Memory B cell (primary cell): ENCODE measurements at regions not wholly inside any gene's neighbourhood (a gene's known extent, or its start where the extent isn't known, plus 50 kb on each side); places are given as distances from the start of the nearest gene placed in this dataset.

Source experiments
- ATAC-seq: fragments of 150-1000 bp; cut with Tn5 transposase; 2 replicates; pipeline ENCODE4 v1.10.0; 2021; ENCODE audit warnings: low read depth, mild to moderate bottlenecking, moderate library complexity
- DNase-seq, 2 donors: peaks; one replicate each; pipeline ENCODE4 v3.0.0; 2022; ENCODE audit warnings: low spot score in 2 of 2
- H3K27ac Mint-ChIP-seq: one replicate; pipeline ENCODE4 v1.8.0; 2022; ENCODE audit warnings: mild to moderate bottlenecking, moderate library complexity, mixed read lengths
- H3K27me3 Mint-ChIP-seq: one replicate; pipeline ENCODE4 v1.8.0; 2022; ENCODE audit warnings: mixed read lengths
- H3K36me3 Mint-ChIP-seq: one replicate; pipeline ENCODE4 v1.8.0; 2022; ENCODE audit warnings: mild to moderate bottlenecking, mixed read lengths
- H3K4me1 Mint-ChIP-seq: one replicate; pipeline ENCODE4 v1.8.0; 2022; ENCODE audit warnings: mixed read lengths
- H3K4me3 Mint-ChIP-seq: one replicate; pipeline ENCODE4 v1.8.0; 2022; ENCODE audit warnings: mild to moderate bottlenecking, moderate library complexity, mixed read lengths
- H3K9me3 Mint-ChIP-seq: one replicate; pipeline ENCODE4 v1.8.0; 2022; ENCODE audit warnings: mixed read lengths

DNA sequence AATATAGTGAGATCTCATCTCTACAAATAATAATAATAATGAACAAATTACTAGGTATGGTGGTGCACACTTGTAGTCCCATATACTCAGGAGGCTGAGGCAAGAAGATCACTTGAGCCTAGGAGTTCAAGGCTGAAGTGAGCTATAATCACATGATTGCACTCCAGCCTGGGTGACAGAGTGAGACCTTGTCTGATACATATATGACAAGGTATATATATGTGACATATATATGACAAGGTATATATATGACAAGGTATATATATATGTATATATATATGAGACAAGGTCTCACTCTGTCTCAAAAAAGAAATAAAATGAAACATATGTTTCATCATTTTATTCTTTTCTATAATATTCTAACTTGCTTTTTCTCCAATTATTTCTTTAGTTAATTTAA lies 278.1 kb upstream of the TET2 start:
- no peaks in the 10 kb centered on the region for H3K36me3 Mint-ChIP-seq
- no peak for DNase-seq
- no peak overlapping the region for H3K27ac Mint-ChIP-seq
- H3K27me3 Mint-ChIP-seq, result peaks cover 3% of the 10 kb centered on the region
- H3K4me1 Mint-ChIP-seq, result peaks cover 5% of the 10 kb centered on the region
- H3K9me3 Mint-ChIP-seq, result no peaks in the 10 kb centered on the region
- H3K4me3 Mint-ChIP-seq, result no peak overlapping the region
- ATAC-seq, result no peak

GRCh38 chr4:104868958-104869357 lies 277.7 kb upstream of the TET2 start:
- H3K4me1 Mint-ChIP-seq, result peaks cover 5% of the 10 kb centered on the region
- ATAC-seq, result no peak
- peaks cover 3% of the 10 kb centered on the region for H3K27me3 Mint-ChIP-seq
- no peak overlapping the region for H3K27ac Mint-ChIP-seq
- DNase-seq, result no peak
- H3K36me3 Mint-ChIP-seq, result no peaks in the 10 kb centered on the region
- H3K9me3 Mint-ChIP-seq, result no peaks in the 10 kb centered on the region
- no peak overlapping the region for H3K4me3 Mint-ChIP-seq

DNA sequence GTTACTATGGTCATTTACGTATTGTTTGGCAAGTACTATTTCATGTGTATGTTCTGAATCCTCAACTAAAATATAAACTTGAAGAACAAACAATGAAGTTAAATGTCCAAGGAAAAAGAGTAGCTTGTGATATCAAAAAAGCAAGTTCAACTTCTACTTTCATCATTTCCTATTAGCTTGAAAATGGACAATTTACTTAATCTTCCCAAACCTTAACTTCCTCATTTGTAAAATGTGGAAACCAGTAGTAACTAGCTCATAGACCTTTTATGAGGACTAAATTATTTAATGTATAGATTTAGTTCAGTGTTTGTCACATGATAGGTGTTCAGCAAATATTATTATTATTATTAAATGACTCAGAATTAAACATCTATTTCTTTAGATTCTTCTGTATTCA lies 276.8 kb upstream of the TET2 start:
- no peaks in the 10 kb centered on the region for H3K9me3 Mint-ChIP-seq
- H3K4me3 Mint-ChIP-seq, result no peak overlapping the region
- ATAC-seq (no peak), DNase-seq (no peak)
- peaks cover 3% of the 10 kb centered on the region for H3K27me3 Mint-ChIP-seq
- peaks cover 5% of the 10 kb centered on the region for H3K4me1 Mint-ChIP-seq
- no peak overlapping the region for H3K27ac Mint-ChIP-seq
- no peaks in the 10 kb centered on the region for H3K36me3 Mint-ChIP-seq

GRCh38 chr4:104870495-104871233 lies 276.0 kb upstream of the TET2 start:
- peaks cover 3% of the 10 kb centered on the region for H3K27me3 Mint-ChIP-seq
- DNase-seq, result no peak
- no peak overlapping the region for H3K4me3 Mint-ChIP-seq
- H3K4me1 Mint-ChIP-seq, result peaks cover 5% of the 10 kb centered on the region
- no peak overlapping the region for H3K27ac Mint-ChIP-seq
- ATAC-seq, result no peak
- H3K9me3 Mint-ChIP-seq, result no peaks in the 10 kb centered on the region
- no peaks in the 10 kb centered on the region for H3K36me3 Mint-ChIP-seq

- Mint-ChIP-seq H3K36me3 (no peaks in the 10 kb centered on the region), H3K9me3 (no peaks in the 10 kb centered on the region), H3K27ac (no peak overlapping the region), H3K27me3 (peaks cover 2% of the 10 kb centered on the region), H3K4me3 (no peak overlapping the region), H3K4me1 (no peaks in the 10 kb centered on the region)
- ATAC-seq (no peak), DNase-seq (no peak)
Measured at GRCh38 chr4:104878936-104879335, 267.7 kb upstream of the TET2 start.

DNA sequence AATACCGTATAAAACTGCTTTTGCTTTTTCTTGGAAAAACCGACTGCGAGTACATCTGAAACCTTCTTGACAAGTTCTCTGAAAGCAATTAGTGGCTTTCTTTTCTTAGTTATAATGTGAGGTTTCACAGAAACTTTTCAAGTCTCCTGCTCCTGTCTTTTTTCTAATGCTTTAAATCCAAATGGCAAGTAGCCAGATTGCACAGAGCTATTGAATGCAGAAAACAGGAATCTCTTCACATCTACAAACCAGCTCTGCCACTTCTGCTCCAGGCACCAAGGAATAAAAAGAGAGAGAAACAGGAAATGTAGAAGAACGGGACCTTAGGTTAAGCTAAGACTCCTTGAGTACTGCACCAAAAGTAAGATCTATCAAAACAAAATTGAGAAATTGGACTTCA lies 267.3 kb upstream of the TET2 start:
- no peak overlapping the region for H3K4me3 Mint-ChIP-seq
- DNase-seq (no peak), ATAC-seq (no peak)
- H3K27me3 Mint-ChIP-seq, result peaks cover 5% of the 10 kb centered on the region
- no peak overlapping the region for H3K27ac Mint-ChIP-seq
- no peaks in the 10 kb centered on the region for H3K36me3 Mint-ChIP-seq
- no peaks in the 10 kb centered on the region for H3K4me1 Mint-ChIP-seq
- H3K9me3 Mint-ChIP-seq, result no peaks in the 10 kb centered on the region

DNA sequence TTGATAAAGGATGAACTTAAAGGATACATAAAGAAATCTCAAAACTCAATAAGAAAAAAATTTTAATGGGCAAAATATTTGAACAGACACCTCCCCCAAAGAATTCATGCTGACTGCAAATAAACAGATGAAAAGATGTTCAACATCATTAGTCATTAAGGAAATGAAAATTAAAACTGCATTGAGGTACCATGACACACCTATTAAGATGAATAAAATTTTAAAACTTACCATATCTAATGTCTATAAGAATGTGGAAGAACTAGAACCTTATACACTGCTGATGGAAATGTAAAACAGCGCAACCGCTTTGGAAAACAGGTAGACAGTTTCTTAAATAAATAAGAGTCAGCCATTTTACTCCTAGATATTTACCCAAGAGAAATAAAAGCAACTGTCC lies 266.8 kb upstream of the TET2 start:
- H3K4me3 Mint-ChIP-seq, result no peak overlapping the region
- DNase-seq (no peak), ATAC-seq (no peak)
- H3K4me1 Mint-ChIP-seq, result no peaks in the 10 kb centered on the region
- no peak overlapping the region for H3K27ac Mint-ChIP-seq
- no peaks in the 10 kb centered on the region for H3K9me3 Mint-ChIP-seq
- no peaks in the 10 kb centered on the region for H3K36me3 Mint-ChIP-seq
- H3K27me3 Mint-ChIP-seq, result peaks cover 8% of the 10 kb centered on the region

DNA sequence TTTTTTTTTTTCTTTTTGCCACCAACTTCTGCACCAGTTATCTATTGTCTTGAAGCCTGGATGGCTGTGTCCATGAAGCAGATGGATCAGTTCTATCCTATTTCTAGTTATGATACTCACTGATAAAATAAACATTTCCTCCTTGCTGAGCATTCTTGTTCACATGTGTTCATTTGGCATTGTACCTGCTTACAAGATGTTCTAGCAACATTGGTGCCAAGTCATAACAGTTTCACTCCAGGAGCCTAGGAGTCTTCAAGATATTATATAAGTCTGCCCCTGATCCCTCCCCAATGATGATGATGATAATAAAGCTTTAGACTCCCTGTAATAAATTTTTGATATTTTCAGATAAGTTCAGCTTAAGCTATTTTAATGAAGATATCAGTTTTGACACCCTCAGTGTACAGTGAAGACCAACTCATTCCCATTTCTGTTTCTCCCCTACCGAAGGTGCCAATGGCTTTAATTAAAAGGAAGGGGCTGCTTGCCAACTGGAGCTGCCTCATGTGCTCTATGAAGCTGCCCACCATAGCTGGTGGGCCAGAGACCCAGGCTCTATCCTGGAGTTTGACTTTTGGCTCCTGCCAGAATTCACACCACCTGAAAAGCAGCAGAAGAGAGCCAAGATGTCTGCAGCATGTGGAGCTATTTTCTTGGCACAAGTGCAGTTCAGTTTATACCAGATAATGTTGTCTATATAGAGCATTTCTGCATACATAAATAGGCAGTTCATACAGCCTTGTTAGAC lies 265.4 kb upstream of the TET2 start:
- Mint-ChIP-seq H3K36me3 (no peaks in the 10 kb centered on the region), H3K9me3 (no peaks in the 10 kb centered on the region), H3K27ac (no peak overlapping the region)

DNA sequence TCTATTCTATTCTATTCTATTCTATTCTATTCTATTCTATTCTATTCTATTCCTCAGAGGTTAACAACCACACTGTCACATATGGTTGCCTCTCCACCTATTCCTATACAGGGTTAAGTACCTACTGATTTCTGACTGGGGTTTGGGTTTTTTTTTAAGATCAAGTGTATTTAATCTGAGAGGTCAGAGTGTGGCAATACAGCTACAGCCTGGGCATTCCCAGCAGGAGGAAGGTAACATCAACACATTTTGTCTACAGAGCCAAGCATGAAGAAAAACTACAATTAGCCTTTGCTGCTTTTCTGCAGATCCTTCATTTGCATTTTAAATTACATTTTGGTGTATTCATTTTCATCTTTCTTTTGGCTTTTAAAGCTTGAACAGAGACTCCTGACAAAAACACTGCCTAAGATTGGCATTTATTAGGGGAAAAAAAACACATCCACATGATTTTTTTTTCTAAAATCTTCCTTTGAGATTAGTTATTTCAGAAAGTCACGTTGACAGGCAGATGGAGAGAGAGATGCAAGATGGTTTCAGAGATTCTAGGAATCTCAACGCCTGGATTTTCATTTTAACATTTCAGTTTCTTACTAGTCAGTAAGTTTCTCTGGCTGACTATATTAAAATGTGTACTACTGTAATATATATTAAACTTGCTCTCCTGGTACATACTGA lies 255.9 kb upstream of the TET2 start:
- no peak for DNase-seq
- no peak for ATAC-seq
- Mint-ChIP-seq H3K27me3 (peaks cover 3% of the 10 kb centered on the region), H3K36me3 (no peaks in the 10 kb centered on the region), H3K9me3 (peaks cover 2% of the 10 kb centered on the region), H3K27ac (no peak overlapping the region), H3K4me3 (no peak overlapping the region), H3K4me1 (no peaks in the 10 kb centered on the region)

More for the DNA sequence above, 265.4 kb upstream of the TET2 start:
- DNase-seq (no peak), ATAC-seq (no peak)
- H3K27me3 Mint-ChIP-seq, result peaks cover 8% of the 10 kb centered on the region
- no peak overlapping the region for H3K4me3 Mint-ChIP-seq
- H3K4me1 Mint-ChIP-seq, result no peaks in the 10 kb centered on the region

DNA sequence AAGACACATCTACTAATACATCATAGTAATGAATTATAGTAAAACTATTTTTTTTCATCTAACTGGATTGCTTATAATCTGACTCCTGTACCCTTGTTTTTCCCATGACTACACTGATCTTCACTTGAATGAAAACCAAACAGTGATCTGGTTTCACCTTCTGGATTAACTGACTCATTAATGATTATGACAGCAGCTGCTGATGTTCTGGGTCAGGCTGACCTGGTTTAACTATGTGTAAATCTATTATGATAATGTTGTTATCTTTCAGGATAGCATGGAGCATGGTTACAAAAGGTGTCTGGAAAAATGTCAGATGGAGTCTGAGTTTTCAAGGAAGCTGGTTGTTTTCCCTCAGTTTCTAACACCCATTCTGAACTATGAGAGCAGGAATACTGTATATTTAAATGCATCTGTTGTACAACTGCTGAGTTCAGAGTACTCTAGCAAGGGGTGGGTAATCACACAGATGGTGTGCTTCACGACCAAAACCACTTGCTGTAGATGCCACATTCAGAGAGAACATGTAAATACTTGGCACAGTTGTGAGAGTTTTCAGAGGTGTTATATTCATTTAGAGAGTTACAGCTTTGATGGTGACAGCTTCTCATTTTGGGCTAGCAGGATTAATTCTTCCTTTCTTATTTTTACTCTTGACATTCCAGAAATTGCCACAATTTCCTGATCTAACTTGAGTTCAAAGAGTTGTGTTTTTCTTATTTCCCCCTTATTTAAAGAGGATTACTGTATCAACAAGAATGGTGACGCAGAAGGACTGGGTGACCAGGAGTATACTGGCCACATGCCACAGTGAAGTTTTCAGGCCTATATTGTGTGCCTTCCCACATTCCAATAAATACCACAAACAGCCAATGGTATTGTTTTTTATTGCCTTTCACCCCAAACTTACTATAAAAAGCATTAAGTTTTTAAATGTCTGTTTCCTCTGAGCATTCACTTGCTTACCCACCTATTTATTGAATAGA lies 249.7 kb upstream of the TET2 start:
- peaks cover 4% of the 10 kb centered on the region for H3K27me3 Mint-ChIP-seq
- H3K9me3 Mint-ChIP-seq, result peaks cover 7% of the 10 kb centered on the region
- no peak for ATAC-seq
- no peak overlapping the region for H3K4me3 Mint-ChIP-seq
- H3K4me1 Mint-ChIP-seq, result no peaks in the 10 kb centered on the region
- H3K27ac Mint-ChIP-seq, result no peak overlapping the region
- DNase-seq, result no peak
- peaks cover 5% of the 10 kb centered on the region for H3K36me3 Mint-ChIP-seq

GRCh38 chr4:104899863-104900262 lies 246.8 kb upstream of the TET2 start:
- peaks cover 5% of the 10 kb centered on the region for H3K9me3 Mint-ChIP-seq
- H3K4me1 Mint-ChIP-seq, result no peaks in the 10 kb centered on the region

GRCh38 chr4:104901438-104901837 lies 245.2 kb upstream of the TET2 start:
- no peak for DNase-seq
- H3K27ac Mint-ChIP-seq, result no peak overlapping the region

More at GRCh38 chr4:104899863-104900262, 246.8 kb upstream of the TET2 start:
- H3K36me3 Mint-ChIP-seq, result peaks cover 5% of the 10 kb centered on the region
- no peak overlapping the region for H3K4me3 Mint-ChIP-seq
- no peak for ATAC-seq
- DNase-seq, result no peak
- no peak overlapping the region for H3K27ac Mint-ChIP-seq
- peaks cover 4% of the 10 kb centered on the region for H3K27me3 Mint-ChIP-seq

DNA sequence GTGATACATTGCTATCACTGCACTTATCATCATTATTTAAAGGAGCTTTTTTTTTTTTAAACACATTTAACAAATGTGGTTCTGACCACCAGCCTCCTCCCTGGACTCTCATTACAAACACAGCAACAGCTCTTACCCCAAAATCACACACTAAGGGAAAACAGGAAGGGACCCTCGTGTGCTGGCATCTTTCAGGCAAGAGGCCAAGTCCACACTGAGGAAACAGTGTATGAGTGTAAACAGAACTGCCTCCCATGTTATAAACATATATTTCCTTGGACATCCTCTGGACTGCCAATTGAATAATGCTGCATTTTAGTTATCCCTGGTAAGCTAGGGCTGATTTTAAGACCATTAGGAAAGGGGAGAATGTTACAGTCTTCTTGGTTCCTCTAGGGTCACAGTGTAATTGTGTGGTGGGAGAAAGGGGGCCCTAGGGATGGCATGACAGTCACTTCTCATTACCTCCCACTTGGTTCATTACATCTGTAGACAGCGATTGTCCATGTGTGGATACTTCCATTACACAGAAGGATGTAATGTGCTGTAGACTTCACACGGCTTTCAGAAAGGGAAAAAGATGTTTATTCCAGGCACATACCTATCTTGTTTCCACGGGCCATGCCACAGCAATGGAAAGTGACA lies 244.6 kb upstream of the TET2 start:
- no peak for DNase-seq
- Mint-ChIP-seq H3K4me1 (no peaks in the 10 kb centered on the region), H3K27ac (no peak overlapping the region), H3K27me3 (peaks cover 4% of the 10 kb centered on the region), H3K9me3 (peaks cover 5% of the 10 kb centered on the region), H3K36me3 (peaks cover 5% of the 10 kb centered on the region), H3K4me3 (no peak overlapping the region)
- ATAC-seq, result no peak

More at GRCh38 chr4:104901438-104901837, 245.2 kb upstream of the TET2 start:
- no peaks in the 10 kb centered on the region for H3K4me1 Mint-ChIP-seq
- ATAC-seq, result peak; percentile 24
- H3K36me3 Mint-ChIP-seq, result peaks cover 5% of the 10 kb centered on the region
- H3K9me3 Mint-ChIP-seq, result peaks cover 5% of the 10 kb centered on the region
- H3K27me3 Mint-ChIP-seq, result peaks cover 4% of the 10 kb centered on the region
- no peak overlapping the region for H3K4me3 Mint-ChIP-seq
